Esophagus muscularis mucosa (tissue), 4 donors: ENCODE measurements at regions not wholly inside any gene's neighbourhood (a gene's known extent, or its start where the extent isn't known, plus 50 kb on each side); places are given as distances from the start of the nearest gene placed in this dataset.

ENCODE experiments used
- DNase-seq: peaks from one replicate; pipeline ENCODE4 v3.0.0-alpha.2; 2017; ENCODE audit errors: extremely low spot score
- H3K27ac ChIP-seq, 4 donors: fragments of 200-600 bp; sonication (generic); replicated peaks in 1 of 4; 1 replicate in 3 of 4; 2 replicates in 1 of 4; pipeline ENCODE4 v1.5.1; 2016 to 2019; ENCODE audit warnings: mild to moderate bottlenecking in 1 of 4
- H3K27me3 ChIP-seq, 4 donors: fragments of 200-600 bp; sonication (generic); one replicate each; pipeline versions ENCODE4 v1.5.1 to v1.6.0; 2016 to 2019
- H3K36me3 ChIP-seq, 4 donors: fragments of 200-600 bp; sonication (generic); one replicate each; pipeline ENCODE4 v1.5.1; 2016 to 2019
- H3K4me1 ChIP-seq, 4 donors: fragments of 200-600 bp; sonication (generic); one replicate each; pipeline ENCODE4 v1.5.1; 2016 to 2019
- H3K4me3 ChIP-seq, 4 donors: fragments of 200-600 bp; sonication (generic); 1 replicate in 2 of 4; 2 replicates in 2 of 4; pipeline ENCODE4 v1.5.1; 2016 to 2019; ENCODE audit warnings: mild to moderate bottlenecking in 4 of 4, moderate library complexity in 1 of 4
- H3K9me3 ChIP-seq, 4 donors: fragments of 200-600 bp; sonication (generic); 1 replicate in 3 of 4; 2 replicates in 1 of 4; pipeline ENCODE4 v1.5.1; 2016 to 2019
- EP300 ChIP-seq: sonication (generic); formaldehyde crosslinking; IDR thresholded peaks from one replicate; pipeline ENCODE4 v1.6.1; 2017; ENCODE audit warnings: antibody characterized with exemption
- POLR2A ChIP-seq: fragments of 450-650 bp; IDR thresholded peaks from one replicate; pipeline ENCODE4 v1.6.1; 2017; ENCODE audit warnings: antibody characterized with exemption, moderate library complexity, mild to moderate bottlenecking, low read depth
- POLR2AphosphoS5 ChIP-seq, 2 donors: sonication (generic); formaldehyde crosslinking; IDR thresholded peaks; one replicate each; pipeline ENCODE4 v1.6.1; 2017; ENCODE audit warnings: antibody characterized with exemption in 2 of 2
- WGBS: methylation state at CpG from one replicate; pipeline ENCODE4 v1.1.5; 2018; 5-methylcytosine and 5-hydroxymethylcytosine counted together
- intact Hi-C: fragments of 100-400 bp; cut with DNase I; formaldehyde crosslinking; loops from one replicate; pipeline ENCODE4 v1.15.1; 2023
- TF ChIP-seq, protein P1 (sequence below), 3 experiments: fragments of 200-600 bp in 2 of 3; fragments of 450-650 bp in 1 of 3; sonication (generic) in 2 of 3; IDR thresholded peaks; one replicate each; pipeline ENCODE4 v1.5.1; 2017 to 2019; ENCODE audit warnings: antibody characterized with exemption in 3 of 3, mild to moderate bottlenecking in 2 of 3, moderate library complexity in 1 of 3

- no peaks in the 10 kb centered on the region for H3K4me1 ChIP-seq
- no peak for DNase-seq
- TF ChIP-seq POLR2A (no peak), POLR2AphosphoS5 (IDR thresholded peaks at IDR 0.05) (no peak), EP300 (no peak)
- TF ChIP-seq, protein P1, sequence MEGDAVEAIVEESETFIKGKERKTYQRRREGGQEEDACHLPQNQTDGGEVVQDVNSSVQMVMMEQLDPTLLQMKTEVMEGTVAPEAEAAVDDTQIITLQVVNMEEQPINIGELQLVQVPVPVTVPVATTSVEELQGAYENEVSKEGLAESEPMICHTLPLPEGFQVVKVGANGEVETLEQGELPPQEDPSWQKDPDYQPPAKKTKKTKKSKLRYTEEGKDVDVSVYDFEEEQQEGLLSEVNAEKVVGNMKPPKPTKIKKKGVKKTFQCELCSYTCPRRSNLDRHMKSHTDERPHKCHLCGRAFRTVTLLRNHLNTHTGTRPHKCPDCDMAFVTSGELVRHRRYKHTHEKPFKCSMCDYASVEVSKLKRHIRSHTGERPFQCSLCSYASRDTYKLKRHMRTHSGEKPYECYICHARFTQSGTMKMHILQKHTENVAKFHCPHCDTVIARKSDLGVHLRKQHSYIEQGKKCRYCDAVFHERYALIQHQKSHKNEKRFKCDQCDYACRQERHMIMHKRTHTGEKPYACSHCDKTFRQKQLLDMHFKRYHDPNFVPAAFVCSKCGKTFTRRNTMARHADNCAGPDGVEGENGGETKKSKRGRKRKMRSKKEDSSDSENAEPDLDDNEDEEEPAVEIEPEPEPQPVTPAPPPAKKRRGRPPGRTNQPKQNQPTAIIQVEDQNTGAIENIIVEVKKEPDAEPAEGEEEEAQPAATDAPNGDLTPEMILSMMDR (IDR thresholded peaks at IDR 0.05) = no peak
- WGBS = 92% methylated on average over 5 of the region's 6 CpGs
- no peaks in the 10 kb centered on the region for H3K36me3 ChIP-seq
- H3K27me3 ChIP-seq = no peaks in the 10 kb centered on the region
- H3K27ac ChIP-seq = no peak overlapping the region
- intact Hi-C loops = no loop called here
- H3K4me3 ChIP-seq = no peak overlapping the region
- H3K9me3 ChIP-seq = no peaks in the 10 kb centered on the region
These were observed 107.1 kb upstream of the FZD8 start for GRCh38 chr10:35749230-35749629.

DNA sequence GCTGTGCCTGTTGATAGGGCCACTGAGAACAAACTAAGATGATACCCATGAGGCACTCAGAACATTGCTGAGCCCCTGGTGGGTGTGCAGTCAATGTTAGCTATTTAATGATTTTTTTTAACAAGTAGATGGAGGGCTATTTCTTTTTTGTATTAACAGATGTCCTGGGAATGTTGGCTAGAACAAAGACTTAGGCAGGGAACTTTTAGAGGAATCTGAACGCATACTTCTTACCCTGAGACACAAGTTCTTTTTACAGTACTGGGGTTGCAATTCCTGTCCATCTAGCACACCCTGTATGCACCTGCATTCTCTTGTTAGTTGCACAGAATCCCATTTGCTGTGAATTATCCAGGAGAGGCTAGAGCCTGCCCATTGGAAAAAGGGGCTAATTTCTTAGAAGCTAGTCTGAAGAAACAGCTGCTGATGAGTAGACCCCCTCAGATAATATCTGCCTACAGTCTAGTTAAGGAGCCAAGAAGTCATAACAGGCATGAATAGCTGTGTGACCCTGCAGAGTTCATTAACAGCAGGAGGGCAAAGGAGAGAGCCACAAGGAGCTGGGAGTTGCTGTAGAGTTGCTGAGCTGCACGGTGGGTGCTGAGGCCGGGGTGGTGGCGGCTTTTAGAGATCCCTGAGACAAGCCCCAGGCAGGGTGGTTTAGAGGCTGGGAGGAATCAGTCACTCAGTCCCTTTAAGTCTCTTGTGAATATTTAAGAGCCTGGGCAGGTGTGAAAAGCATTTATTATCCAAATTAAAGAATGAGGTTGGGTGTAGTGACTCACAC, 103.7 kb upstream of the FZD8 start:
- Histone ChIP-seq H3K36me3 (no peaks in the 10 kb centered on the region), H3K27me3 (no peaks in the 10 kb centered on the region), H3K9me3 (no peaks in the 10 kb centered on the region), H3K27ac (no peak overlapping the region), H3K4me3 (no peak overlapping the region), H3K4me1 (no peaks in the 10 kb centered on the region)
- intact Hi-C loops = no loop called here
- WGBS = 87% methylated on average over 4 of the region's 4 CpGs
- TF ChIP-seq, protein P1 (IDR thresholded peaks at IDR 0.05) = no peak
- TF ChIP-seq POLR2A = no peak
- no peak for TF ChIP-seq EP300
- no peak for TF ChIP-seq POLR2AphosphoS5 (IDR thresholded peaks at IDR 0.05)
- peak; percentile 24 for DNase-seq

DNA sequence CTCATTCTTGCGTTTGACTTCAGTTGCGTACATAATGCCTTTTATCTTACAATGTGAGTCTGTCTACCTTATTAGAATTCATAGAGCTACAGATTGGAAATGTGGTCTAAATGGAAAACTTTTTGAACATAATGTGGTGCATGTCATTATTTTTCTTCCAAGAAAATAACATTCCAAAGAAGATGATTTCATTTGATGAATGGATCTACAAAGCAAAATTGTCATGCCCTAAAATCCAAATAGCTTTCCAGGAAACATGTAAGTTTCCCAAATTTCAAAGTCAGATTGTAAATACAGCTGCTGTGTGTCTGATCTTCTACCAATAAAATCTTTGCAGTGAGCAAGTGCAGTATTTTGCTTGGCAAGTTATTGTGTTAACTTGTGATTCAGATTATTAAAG, 101.8 kb upstream of the FZD8 start:
- Histone ChIP-seq H3K4me3 (no peak overlapping the region), H3K9me3 (no peaks in the 10 kb centered on the region), H3K36me3 (no peaks in the 10 kb centered on the region), H3K27me3 (no peaks in the 10 kb centered on the region), H3K4me1 (no peaks in the 10 kb centered on the region), H3K27ac (no peak overlapping the region)
- no peak for DNase-seq
- TF ChIP-seq, protein P1 (IDR thresholded peaks at IDR 0.05) = no peak
- TF ChIP-seq POLR2A (no peak), POLR2AphosphoS5 (IDR thresholded peaks at IDR 0.05) (no peak), EP300 (no peak)
- intact Hi-C loops = no loop called here
- 74% methylated on average over 2 of the region's 2 CpGs for WGBS

DNA sequence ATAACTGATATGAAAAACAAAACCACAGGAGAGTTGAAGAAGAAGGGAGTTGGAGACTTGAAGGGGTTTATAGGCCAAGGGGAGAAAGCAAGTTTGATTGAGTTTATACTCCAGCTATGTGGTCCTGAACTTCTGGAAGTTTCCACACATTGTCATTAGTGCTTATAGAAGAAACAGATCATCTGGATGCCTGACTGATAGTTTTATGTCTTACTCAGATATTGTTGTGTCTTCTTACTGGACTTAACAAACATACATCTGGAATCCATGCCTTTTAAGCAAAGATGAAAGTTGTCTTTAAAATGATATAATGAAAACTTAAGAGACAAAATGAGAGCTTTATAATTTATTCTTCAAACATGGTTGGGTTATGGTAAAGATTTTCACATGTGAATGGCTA, 101.3 kb upstream of the FZD8 start:
- Histone ChIP-seq H3K27ac (no peak overlapping the region), H3K4me3 (no peak overlapping the region), H3K27me3 (no peaks in the 10 kb centered on the region), H3K4me1 (no peaks in the 10 kb centered on the region), H3K36me3 (no peaks in the 10 kb centered on the region), H3K9me3 (no peaks in the 10 kb centered on the region)
- DNase-seq = no peak
- intact Hi-C loops = no loop called here
- no peak for TF ChIP-seq POLR2A
- TF ChIP-seq EP300 = no peak
- TF ChIP-seq, protein P1 (IDR thresholded peaks at IDR 0.05) = no peak
- TF ChIP-seq POLR2AphosphoS5 (IDR thresholded peaks at IDR 0.05) = no peak

DNA sequence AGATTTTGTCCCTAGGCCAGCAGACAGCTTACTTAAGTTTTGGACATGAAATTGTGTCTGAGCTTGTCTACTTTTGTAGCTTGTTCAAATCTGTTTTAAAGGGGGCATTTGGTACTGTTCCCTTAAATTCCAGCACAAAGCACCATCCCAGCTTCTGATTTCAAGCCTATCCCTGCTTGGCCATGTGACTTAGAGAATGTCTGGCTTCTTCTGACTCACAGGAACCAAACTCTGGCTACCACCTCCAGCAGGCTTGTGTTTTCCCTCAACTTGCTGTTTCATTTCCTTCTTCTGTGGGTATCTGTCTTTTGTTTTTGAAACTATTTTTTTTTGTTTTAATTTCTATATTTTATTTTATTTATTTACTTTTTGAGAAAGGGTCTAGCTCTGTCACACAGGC, 97.9 kb upstream of the FZD8 start:
- DNase-seq = peak; percentile 55
- Histone ChIP-seq H3K27ac (no peak overlapping the region), H3K9me3 (no peaks in the 10 kb centered on the region), H3K4me1 (no peaks in the 10 kb centered on the region), H3K36me3 (no peaks in the 10 kb centered on the region), H3K4me3 (no peak overlapping the region), H3K27me3 (no peaks in the 10 kb centered on the region)
- intact Hi-C loops = no loop called here
- TF ChIP-seq EP300 (no peak), POLR2AphosphoS5 (IDR thresholded peaks at IDR 0.05) (no peak), POLR2A (no peak)
- TF ChIP-seq, protein P1 (IDR thresholded peaks at IDR 0.05) = no peak
